Mesothelial cell of epicardium (in vitro differentiated cells): ENCODE measurements at regions not wholly inside any gene's neighbourhood (a gene's known extent, or its start where the extent isn't known, plus 50 kb on each side); places are given as distances from the start of the nearest gene placed in this dataset.

ENCODE experiments used
- DNase-seq, 2 experiments: peaks; one replicate each; pipeline ENCODE4 v3.0.0; 2021; ENCODE audit warnings: low spot score in 2 of 2; ENCODE audit not compliant: unreplicated experiment in 2 of 2
- H3K27ac Mint-ChIP-seq: 2 replicates; pipeline ENCODE4 v1.8.0; 2021; ENCODE audit warnings: mixed read lengths
- H3K27me3 Mint-ChIP-seq: 2 replicates; pipeline ENCODE4 v1.8.0; 2021; ENCODE audit warnings: low read depth, mixed read lengths
- H3K36me3 Mint-ChIP-seq: 2 replicates; pipeline ENCODE4 v1.8.0; 2021; ENCODE audit warnings: mixed read lengths
- H3K4me1 Mint-ChIP-seq: 2 replicates; pipeline ENCODE4 v1.8.0; 2021; ENCODE audit warnings: mixed read lengths
- H3K4me3 Mint-ChIP-seq: 2 replicates; pipeline ENCODE4 v1.8.0; 2021; ENCODE audit warnings: mild to moderate bottlenecking, moderate library complexity, mixed read lengths
- H3K9me3 Mint-ChIP-seq: 2 replicates; pipeline ENCODE4 v1.8.0; 2021; ENCODE audit warnings: mixed read lengths
- TF ChIP-seq, protein P1 (sequence below): fragments of 200-600 bp; sonication (generic); IDR thresholded peaks from one replicate; pipeline ENCODE4 v1.5.0; 2021; ENCODE audit warnings: antibody characterized with exemption; ENCODE audit not compliant: unreplicated experiment

DNA sequence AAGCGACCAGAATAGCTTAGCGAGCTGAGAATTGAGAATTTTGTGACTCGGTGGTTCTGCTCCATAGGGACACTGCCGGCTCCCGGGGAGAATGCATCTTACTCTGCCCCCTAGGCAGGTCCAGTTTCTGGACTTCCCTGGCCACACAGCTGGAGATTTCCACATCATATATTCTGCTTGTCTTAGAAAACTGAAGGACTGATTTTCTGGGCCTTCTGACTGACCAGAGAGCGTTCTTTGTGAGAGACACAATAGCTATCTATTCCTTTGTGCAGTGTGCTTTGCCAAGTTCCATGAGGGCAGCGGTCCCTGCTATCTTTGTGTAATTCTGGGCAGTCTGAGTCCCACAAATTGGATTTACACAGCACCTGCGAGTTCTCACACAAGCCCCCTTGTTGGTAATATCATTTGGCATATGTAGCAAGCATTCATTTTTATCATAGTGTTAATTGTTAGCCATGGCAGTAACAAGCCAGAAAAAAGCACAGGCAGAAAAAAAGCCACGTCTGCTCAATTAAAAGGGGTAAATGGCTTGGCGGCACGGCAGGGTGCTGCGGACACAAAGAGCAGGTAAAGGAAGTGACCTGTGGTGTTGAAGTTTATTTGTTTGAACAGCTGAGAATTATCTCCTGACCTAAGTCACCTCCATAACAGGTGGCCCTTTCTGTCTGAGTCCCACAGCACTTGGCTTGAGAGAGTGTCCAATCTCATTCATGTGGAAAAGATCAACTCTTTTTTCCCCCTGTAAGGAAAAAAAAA lies 688.7 kb downstream of the TUSC7 start:
- no peaks in the 10 kb centered on the region for H3K9me3 Mint-ChIP-seq
- no peak overlapping the region for H3K27ac Mint-ChIP-seq
- no peak for DNase-seq
- H3K4me3 Mint-ChIP-seq = no peak overlapping the region
- H3K4me1 Mint-ChIP-seq = peaks cover 39% of the 10 kb centered on the region
- TF ChIP-seq, protein P1, sequence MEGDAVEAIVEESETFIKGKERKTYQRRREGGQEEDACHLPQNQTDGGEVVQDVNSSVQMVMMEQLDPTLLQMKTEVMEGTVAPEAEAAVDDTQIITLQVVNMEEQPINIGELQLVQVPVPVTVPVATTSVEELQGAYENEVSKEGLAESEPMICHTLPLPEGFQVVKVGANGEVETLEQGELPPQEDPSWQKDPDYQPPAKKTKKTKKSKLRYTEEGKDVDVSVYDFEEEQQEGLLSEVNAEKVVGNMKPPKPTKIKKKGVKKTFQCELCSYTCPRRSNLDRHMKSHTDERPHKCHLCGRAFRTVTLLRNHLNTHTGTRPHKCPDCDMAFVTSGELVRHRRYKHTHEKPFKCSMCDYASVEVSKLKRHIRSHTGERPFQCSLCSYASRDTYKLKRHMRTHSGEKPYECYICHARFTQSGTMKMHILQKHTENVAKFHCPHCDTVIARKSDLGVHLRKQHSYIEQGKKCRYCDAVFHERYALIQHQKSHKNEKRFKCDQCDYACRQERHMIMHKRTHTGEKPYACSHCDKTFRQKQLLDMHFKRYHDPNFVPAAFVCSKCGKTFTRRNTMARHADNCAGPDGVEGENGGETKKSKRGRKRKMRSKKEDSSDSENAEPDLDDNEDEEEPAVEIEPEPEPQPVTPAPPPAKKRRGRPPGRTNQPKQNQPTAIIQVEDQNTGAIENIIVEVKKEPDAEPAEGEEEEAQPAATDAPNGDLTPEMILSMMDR = no peak
- no peaks in the 10 kb centered on the region for H3K36me3 Mint-ChIP-seq
- peaks cover 37% of the 10 kb centered on the region for H3K27me3 Mint-ChIP-seq

DNA sequence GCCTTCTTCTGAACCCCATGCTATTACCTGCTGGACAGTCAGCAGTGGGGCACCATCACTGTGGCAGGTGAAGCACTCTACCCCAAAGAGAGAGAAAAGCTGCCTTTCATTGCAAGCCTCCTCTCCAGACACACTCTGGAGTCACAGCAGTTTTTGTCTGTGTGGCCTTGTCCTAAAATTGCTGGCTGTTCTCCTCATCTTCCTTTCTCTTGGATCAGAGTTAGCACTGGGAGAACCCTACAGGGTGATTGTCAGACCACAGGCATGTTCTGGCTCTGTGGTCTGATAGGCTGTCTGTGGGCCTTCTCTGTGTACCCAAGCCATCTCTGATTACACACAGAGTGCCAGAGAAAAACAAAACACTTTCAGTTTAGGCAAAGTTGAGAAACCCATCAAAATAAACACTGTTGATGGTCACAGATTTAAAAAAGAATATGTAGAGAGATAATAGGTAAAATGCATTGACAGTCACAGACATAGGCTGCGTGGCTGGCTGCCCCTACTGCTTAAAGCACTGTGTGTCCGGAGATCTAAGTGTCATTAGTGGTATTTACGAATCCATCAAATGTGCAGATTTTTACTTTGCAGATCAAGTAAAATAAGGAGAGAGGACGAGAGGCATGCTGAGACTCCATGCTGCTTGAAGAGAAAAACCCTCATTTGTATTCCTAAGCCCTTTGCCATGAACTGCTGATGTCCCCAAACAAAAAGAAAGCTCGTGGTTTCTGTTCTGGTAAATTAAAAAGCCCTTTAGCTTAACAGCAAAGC lies 689.9 kb downstream of the TUSC7 start:
- Mint-ChIP-seq H3K9me3 (no peaks in the 10 kb centered on the region), H3K27ac (no peak overlapping the region), H3K4me3 (no peak overlapping the region), H3K27me3 (peaks cover 37% of the 10 kb centered on the region), H3K4me1 (peaks cover 27% of the 10 kb centered on the region), H3K36me3 (no peaks in the 10 kb centered on the region)
- TF ChIP-seq, protein P1 = no peak
- no peak for DNase-seq

DNA sequence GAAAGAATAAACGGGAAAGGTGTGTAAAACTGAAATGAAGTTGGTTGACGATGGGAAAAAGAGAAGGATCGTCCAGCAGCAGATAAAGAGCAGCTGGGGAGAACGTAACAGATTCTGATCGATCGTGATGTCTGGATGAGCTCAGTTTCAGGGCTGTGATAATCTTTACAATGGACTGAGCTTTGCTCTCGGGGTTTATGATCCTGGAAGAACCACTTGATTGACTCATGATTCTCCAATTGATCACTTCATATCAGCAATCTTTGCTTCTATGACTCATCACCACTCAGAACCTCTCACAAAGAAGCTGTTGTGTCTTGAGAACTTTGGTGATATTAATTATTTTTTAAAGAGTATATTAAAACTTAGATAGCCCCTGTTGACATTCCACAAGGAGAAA lies 690.7 kb downstream of the TUSC7 start:
- TF ChIP-seq, protein P1 = no peak
- Mint-ChIP-seq H3K4me1 (peaks cover 34% of the 10 kb centered on the region), H3K27ac (no peak overlapping the region), H3K27me3 (peaks cover 37% of the 10 kb centered on the region), H3K4me3 (no peak overlapping the region), H3K36me3 (no peaks in the 10 kb centered on the region), H3K9me3 (no peaks in the 10 kb centered on the region)
- DNase-seq = no peak

DNA sequence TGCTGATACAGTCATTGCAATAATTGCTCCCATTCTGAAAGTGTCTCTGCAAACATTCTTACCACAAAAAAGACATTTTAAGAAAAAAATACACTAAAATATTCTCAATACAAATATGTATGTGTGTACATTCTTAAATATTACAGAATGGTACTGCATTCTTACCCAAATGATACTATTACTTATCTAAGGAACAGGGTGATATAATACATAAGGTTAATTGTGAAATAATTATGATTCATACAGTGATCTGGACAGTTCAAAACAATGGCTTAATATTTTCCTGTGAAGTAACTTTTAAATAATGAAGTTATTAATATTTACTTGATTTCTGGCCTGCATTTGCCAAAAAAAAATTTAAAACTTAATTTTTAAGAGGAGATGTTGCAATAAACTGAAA lies 694.6 kb downstream of the TUSC7 start:
- Mint-ChIP-seq H3K36me3 (no peaks in the 10 kb centered on the region), H3K4me3 (no peak overlapping the region), H3K9me3 (no peaks in the 10 kb centered on the region), H3K4me1 (peaks cover 33% of the 10 kb centered on the region), H3K27ac (no peak overlapping the region), H3K27me3 (peaks cover 14% of the 10 kb centered on the region)
- TF ChIP-seq, protein P1 = no peak
- DNase-seq = no peak

DNA sequence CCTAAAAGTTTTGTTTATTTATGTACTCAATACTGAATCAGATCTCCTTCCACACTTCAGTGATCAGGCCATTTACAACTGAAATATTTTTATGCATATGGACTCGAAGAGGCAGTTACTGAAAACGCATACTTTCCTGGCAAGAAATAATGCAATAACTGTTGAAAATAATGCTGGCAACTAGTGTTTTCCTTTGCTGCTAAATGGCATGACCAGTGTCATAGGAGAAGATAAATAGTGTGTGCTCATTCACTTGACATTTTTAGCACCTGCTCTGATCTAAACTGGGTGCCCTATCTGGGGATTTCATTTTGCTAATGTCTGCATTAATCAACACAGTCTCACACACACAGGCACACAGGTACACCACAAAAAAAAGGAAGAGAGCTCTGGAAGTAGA lies 695.2 kb downstream of the TUSC7 start:
- Mint-ChIP-seq H3K4me3 (no peak overlapping the region), H3K27me3 (peaks cover 8% of the 10 kb centered on the region), H3K9me3 (no peaks in the 10 kb centered on the region), H3K4me1 (peaks cover 28% of the 10 kb centered on the region), H3K36me3 (no peaks in the 10 kb centered on the region), H3K27ac (no peak overlapping the region)
- TF ChIP-seq, protein P1 = no peak
- no peak for DNase-seq
